ENCODE measurements at regions not wholly inside any gene's neighbourhood (a gene's known extent, or its start where the extent isn't known, plus 50 kb on each side); places are given as distances from the start of the nearest gene placed in this dataset.
"Not testable (repeated sequence)": the region's sequence is repeated elsewhere in the genome, so short reads cannot be mapped to it uniquely, and the experiment has no call there.

GRCh38 chr5:53389093-53389492, 91.3 kb upstream of the FST start:
- intact Hi-C loops (cut with micrococcal nuclease) = no loop called here

GRCh38 chr5:53392073-53392472, 88.4 kb upstream of the FST start:
- no peak for ATAC-seq
- intact Hi-C loops (cut with micrococcal nuclease) = no loop called here
- DNase-seq = no peak

More at GRCh38 chr5:53389093-53389492, 91.3 kb upstream of the FST start:
- ATAC-seq (no peak), DNase-seq (no peak)

- ATAC-seq = no peak
- intact Hi-C loops (cut with micrococcal nuclease) = no loop called here
- no peak for DNase-seq
These were observed 85.6 kb upstream of the FST start for GRCh38 chr5:53394808-53395207.

- intact Hi-C loops (cut with micrococcal nuclease) = no loop called here
- ATAC-seq = no peak
- no peak for DNase-seq
These were observed 83.2 kb upstream of the FST start for GRCh38 chr5:53397141-53397757.

- intact Hi-C loops (cut with micrococcal nuclease) = no loop called here
- DNase-seq (peak; percentile 31), ATAC-seq (peak; percentile 32)
These were observed 82.6 kb upstream of the FST start for GRCh38 chr5:53397845-53398244.

GRCh38 chr5:53399926-53400697, 80.3 kb upstream of the FST start:
- DNase-seq = no peak
- intact Hi-C loops (cut with micrococcal nuclease) = no loop called here
- no peak for ATAC-seq

- no peak for DNase-seq
- ATAC-seq = no peak
- intact Hi-C loops (cut with micrococcal nuclease) = no loop called here
These were observed 77.1 kb upstream of the FST start for GRCh38 chr5:53403291-53403690.

- intact Hi-C loops (cut with micrococcal nuclease) = no loop called here
- no peak for DNase-seq
- ATAC-seq = no peak
These were observed 76.7 kb upstream of the FST start for GRCh38 chr5:53403758-53404157.

GRCh38 chr5:53405396-53405795, 75.0 kb upstream of the FST start:
- ATAC-seq (no peak), DNase-seq (no peak)
- intact Hi-C loops (cut with micrococcal nuclease) = no loop called here

- DNase-seq = no peak
- intact Hi-C loops (cut with micrococcal nuclease) = no loop called here
- ATAC-seq = no peak
These were observed 73.7 kb upstream of the FST start for GRCh38 chr5:53406630-53407316.

GRCh38 chr5:53407373-53407772, 73.1 kb upstream of the FST start:
- ATAC-seq (no peak), DNase-seq (no peak)
- intact Hi-C loops (cut with micrococcal nuclease) = no loop called here

- intact Hi-C loops (cut with micrococcal nuclease) = no loop called here
These were observed 69.0 kb upstream of the FST start for GRCh38 chr5:53411388-53411787.

GRCh38 chr5:53412499-53412898, 67.9 kb upstream of the FST start:
- DNase-seq; intact Hi-C loops (cut with micrococcal nuclease); ATAC-seq: not testable (repeated sequence)

More at GRCh38 chr5:53411388-53411787, 69.0 kb upstream of the FST start:
- DNase-seq (no peak), ATAC-seq (no peak)

GRCh38 chr5:53416144-53416738, 64.2 kb upstream of the FST start:
- ATAC-seq (no peak), DNase-seq (no peak)
- intact Hi-C loops (cut with micrococcal nuclease) = no loop called here

- intact Hi-C loops (cut with micrococcal nuclease) = no loop called here
- DNase-seq (no peak), ATAC-seq (no peak)
These were observed 62.0 kb upstream of the FST start for GRCh38 chr5:53418409-53418808.

GRCh38 chr5:53418826-53419658, 61.4 kb upstream of the FST start:
- ATAC-seq = no peak
- intact Hi-C loops (cut with micrococcal nuclease) = no loop called here
- no peak for DNase-seq

- ATAC-seq (no peak), DNase-seq (no peak)
- intact Hi-C loops (cut with micrococcal nuclease) = no loop called here
These were observed 57.9 kb upstream of the FST start for GRCh38 chr5:53422539-53422938.

GRCh38 chr5:53423724-53424123, 56.7 kb upstream of the FST start:
- intact Hi-C loops (cut with micrococcal nuclease) = no loop called here
- ATAC-seq = no peak
- no peak for DNase-seq
